ENCODE measurements at regions not wholly inside any gene's neighbourhood (a gene's known extent, or its start where the extent isn't known, plus 50 kb on each side); places are given as distances from the start of the nearest gene placed in this dataset.

DNA sequence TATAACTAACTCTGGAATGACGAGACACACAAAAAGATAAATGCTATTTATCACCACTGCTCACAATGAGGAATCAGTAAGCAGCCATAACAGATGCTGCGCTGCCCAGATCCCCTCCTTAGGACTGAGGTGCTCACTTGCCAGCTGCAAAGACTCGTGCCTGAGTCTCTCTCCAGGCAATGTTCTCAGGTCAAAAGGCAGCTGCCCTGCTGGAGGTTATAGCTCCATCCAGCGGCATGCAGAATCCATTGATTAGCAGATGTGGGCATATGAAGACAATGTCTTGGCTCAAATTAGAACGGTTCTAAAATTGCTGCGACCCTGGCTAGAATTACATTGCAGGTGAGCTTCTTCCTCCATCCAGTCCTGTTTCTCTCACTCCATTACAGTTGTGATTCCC lies 328.2 kb upstream of the CHRM3 start:
- no peaks in the 10 kb centered on the region for H3K36me3 ChIP-seq (ENCODE audit: insufficient read depth, low read length)
- WGBS, result 93% methylated on average over 6 of the region's 6 CpGs
- H3K4me3 ChIP-seq (ENCODE audit: low read length), result no peak overlapping the region
- H3K9ac ChIP-seq (ENCODE audit: low read depth, low read length), result no peak overlapping the region
- no peaks in the 10 kb centered on the region for H3K9me3 ChIP-seq (ENCODE audit: insufficient read depth, low read depth, low read length)
- no peaks in the 10 kb centered on the region for H3K27me3 ChIP-seq (ENCODE audit: insufficient read depth, low read length)
- peaks cover 11% of the 10 kb centered on the region for H3K4me1 ChIP-seq (ENCODE audit: insufficient read depth, low read length)
- no peak overlapping the region for H3K27ac ChIP-seq (ENCODE audit: low read depth, low read length)

DNA sequence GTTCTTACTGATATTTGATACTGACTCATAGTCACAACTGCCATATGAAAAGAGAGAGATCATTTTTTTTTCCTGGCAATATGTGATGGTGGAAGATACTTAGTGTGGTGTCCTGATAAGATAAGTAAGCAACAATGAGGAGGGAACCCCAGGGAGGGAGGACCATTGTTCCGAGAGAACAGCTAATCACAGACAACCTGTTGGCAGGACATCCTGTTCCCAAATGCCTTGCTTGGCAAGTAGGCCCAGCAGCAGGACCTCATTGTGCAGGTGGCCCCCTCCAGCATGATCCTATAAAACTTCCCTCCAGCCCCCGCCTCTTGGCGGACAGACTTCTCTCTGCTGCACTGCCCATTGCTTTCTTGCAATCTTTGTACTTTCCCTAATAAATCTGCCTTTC lies 329.4 kb upstream of the CHRM3 start:
- 81% methylated on average over 3 of the region's 3 CpGs for WGBS
- no peak overlapping the region for H3K9ac ChIP-seq (ENCODE audit: low read depth, low read length)
- H3K4me1 ChIP-seq (ENCODE audit: insufficient read depth, low read length), result peaks cover 10% of the 10 kb centered on the region
- no peaks in the 10 kb centered on the region for H3K27me3 ChIP-seq (ENCODE audit: insufficient read depth, low read length)
- no peaks in the 10 kb centered on the region for H3K9me3 ChIP-seq (ENCODE audit: insufficient read depth, low read depth, low read length)
- H3K27ac ChIP-seq (ENCODE audit: low read depth, low read length), result no peak overlapping the region
- H3K36me3 ChIP-seq (ENCODE audit: insufficient read depth, low read length), result no peaks in the 10 kb centered on the region
- H3K4me3 ChIP-seq (ENCODE audit: low read length), result no peak overlapping the region

DNA sequence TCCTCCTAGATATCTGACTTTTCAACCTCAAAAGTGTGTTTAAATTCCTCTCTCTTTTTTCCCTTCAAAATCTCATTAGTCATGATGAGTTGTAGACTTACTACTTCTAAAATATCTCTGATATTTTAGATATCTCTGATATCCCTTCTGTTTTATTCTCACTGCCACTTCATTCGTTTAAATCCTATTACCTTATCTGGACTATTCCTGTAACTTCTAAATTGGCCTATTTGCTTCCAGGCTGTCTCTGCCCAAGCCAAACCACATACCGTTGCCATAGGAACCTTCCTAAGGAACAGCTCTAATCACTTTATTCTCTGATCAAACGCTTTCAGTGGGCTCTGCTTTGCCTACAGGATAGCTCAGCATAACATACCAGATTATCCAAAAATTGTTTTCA lies 333.1 kb upstream of the CHRM3 start:
- Histone ChIP-seq H3K4me1 (ENCODE audit: insufficient read depth, low read length) (no peaks in the 10 kb centered on the region), H3K9me3 (ENCODE audit: insufficient read depth, low read depth, low read length) (no peaks in the 10 kb centered on the region), H3K27me3 (ENCODE audit: insufficient read depth, low read length) (no peaks in the 10 kb centered on the region), H3K4me3 (ENCODE audit: low read length) (no peak overlapping the region), H3K27ac (ENCODE audit: low read depth, low read length) (no peak overlapping the region), H3K36me3 (ENCODE audit: insufficient read depth, low read length) (no peaks in the 10 kb centered on the region), H3K9ac (ENCODE audit: low read depth, low read length) (no peak overlapping the region)
- 87% methylated on average over 3 of the region's 3 CpGs for WGBS

DNA sequence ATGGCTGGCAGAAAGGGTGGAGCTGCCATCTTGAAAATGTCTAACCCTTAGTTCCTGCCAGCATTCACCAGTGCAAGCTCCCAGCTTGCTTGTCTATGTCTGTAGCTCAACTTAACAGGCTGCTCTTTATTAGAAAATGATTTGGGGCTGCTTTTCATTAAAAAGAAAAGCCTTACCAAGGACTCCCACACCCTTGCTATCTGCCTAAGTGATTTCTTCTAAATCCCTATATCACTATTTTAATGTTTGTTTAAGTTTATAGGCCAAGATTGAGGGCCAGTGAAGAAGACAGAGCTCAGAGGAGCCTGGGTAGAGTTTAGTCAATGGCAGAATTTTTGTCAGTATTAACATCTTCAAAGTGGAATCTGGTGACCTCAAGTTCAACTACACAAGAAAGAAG lies 336.8 kb upstream of the CHRM3 start:
- peaks cover 2% of the 10 kb centered on the region; the same call in 1 of the 2 replicates for H3K4me1 ChIP-seq (ENCODE audit: insufficient read depth, low read length)
- no peak overlapping the region for H3K4me3 ChIP-seq (ENCODE audit: low read length)
- H3K9ac ChIP-seq (ENCODE audit: low read depth, low read length), result no peak overlapping the region
- no peaks in the 10 kb centered on the region for H3K9me3 ChIP-seq (ENCODE audit: insufficient read depth, low read depth, low read length)
- H3K36me3 ChIP-seq (ENCODE audit: insufficient read depth, low read length), result no peaks in the 10 kb centered on the region
- no peak overlapping the region for H3K27ac ChIP-seq (ENCODE audit: low read depth, low read length)
- no peaks in the 10 kb centered on the region for H3K27me3 ChIP-seq (ENCODE audit: insufficient read depth, low read length)

- Histone ChIP-seq H3K4me1 (ENCODE audit: insufficient read depth, low read length) (peaks cover 2% of the 10 kb centered on the region; the same call in 1 of the 2 replicates), H3K4me3 (ENCODE audit: low read length) (no peak overlapping the region), H3K9me3 (ENCODE audit: insufficient read depth, low read depth, low read length) (no peaks in the 10 kb centered on the region), H3K27ac (ENCODE audit: low read depth, low read length) (no peak overlapping the region), H3K27me3 (ENCODE audit: insufficient read depth, low read length) (no peaks in the 10 kb centered on the region), H3K36me3 (ENCODE audit: insufficient read depth, low read length) (no peaks in the 10 kb centered on the region), H3K9ac (ENCODE audit: low read depth, low read length) (no peak overlapping the region)
- WGBS, result 85% methylated on average over 3 of the region's 3 CpGs
Observed at GRCh38 chr1:239044829-239045228, 341.5 kb upstream of the CHRM3 start.

DNA sequence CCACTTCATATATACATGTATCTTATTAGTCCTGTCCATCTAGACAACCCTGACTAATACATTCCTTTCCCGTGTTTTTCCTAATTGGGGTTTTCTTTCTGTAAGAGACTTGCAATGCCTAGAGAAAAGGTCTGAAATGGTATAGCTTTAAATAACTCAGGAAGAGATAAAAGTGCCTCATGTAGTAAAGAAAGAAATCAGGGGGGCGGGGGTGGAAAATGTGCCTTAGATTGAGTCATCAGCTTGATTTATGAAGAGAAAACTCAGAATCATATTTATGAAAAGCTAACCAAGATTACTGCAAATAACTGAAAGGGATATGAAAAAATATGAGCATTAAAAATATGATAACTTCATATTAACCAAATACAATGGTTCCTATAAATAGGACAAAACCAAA lies 345.8 kb upstream of the CHRM3 start:
- Histone ChIP-seq H3K27me3 (ENCODE audit: insufficient read depth, low read length) (no peaks in the 10 kb centered on the region), H3K36me3 (ENCODE audit: insufficient read depth, low read length) (no peaks in the 10 kb centered on the region), H3K9ac (ENCODE audit: low read depth, low read length) (no peak overlapping the region), H3K4me1 (ENCODE audit: insufficient read depth, low read length) (peaks cover 2% of the 10 kb centered on the region; the same call in 1 of the 2 replicates), H3K27ac (ENCODE audit: low read depth, low read length) (no peak overlapping the region), H3K9me3 (ENCODE audit: insufficient read depth, low read depth, low read length) (no peaks in the 10 kb centered on the region), H3K4me3 (ENCODE audit: low read length) (no peak overlapping the region)
- WGBS, result 100% methylated on average over 2 of the region's 2 CpGs

- Histone ChIP-seq H3K9me3 (ENCODE audit: insufficient read depth, low read depth, low read length) (no peaks in the 10 kb centered on the region), H3K27ac (ENCODE audit: low read depth, low read length) (no peak overlapping the region), H3K27me3 (ENCODE audit: insufficient read depth, low read length) (no peaks in the 10 kb centered on the region), H3K4me3 (ENCODE audit: low read length) (no peak overlapping the region), H3K9ac (ENCODE audit: low read depth, low read length) (no peak overlapping the region), H3K4me1 (ENCODE audit: insufficient read depth, low read length) (no peaks in the 10 kb centered on the region), H3K36me3 (ENCODE audit: insufficient read depth, low read length) (no peaks in the 10 kb centered on the region)
- WGBS, result 87% methylated on average over 5 of the region's 5 CpGs
Observed at GRCh38 chr1:239031310-239031709, 355.1 kb upstream of the CHRM3 start.

DNA sequence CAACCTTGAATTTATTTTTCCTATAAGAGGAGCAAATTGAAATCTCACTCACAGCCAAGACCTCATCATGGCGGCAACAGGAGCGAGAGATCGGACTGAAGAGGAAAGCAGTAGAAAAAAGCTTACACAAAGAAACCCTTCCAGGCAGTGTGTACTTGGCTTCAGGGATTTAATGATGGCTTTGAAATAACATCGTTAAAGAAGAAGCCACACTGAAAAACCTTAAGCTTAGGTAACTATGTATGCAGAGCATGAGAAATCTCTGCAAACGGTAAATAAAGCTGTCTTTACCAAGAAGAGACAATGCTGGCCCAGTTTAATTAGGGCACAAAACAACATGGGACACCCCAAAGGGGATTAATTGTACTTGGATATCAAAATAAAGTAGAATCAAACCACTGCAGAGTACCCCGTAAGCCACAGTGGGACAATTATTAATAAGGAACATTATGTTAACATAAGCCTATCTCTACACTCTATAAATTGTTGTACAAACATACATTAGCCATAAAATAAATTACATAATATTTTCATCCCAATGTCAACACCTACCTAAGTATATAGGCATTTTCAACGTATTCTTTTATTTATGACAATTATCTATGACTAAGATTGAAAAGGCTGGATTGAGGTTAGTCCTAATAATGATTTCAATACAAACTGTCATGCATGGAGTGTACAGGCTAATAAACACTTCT lies 360.2 kb upstream of the CHRM3 start:
- WGBS, result 96% methylated on average over 6 of the region's 7 CpGs
- Histone ChIP-seq H3K9ac (ENCODE audit: low read depth, low read length) (no peak overlapping the region), H3K4me1 (ENCODE audit: insufficient read depth, low read length) (no peaks in the 10 kb centered on the region), H3K36me3 (ENCODE audit: insufficient read depth, low read length) (no peaks in the 10 kb centered on the region), H3K27ac (ENCODE audit: low read depth, low read length) (no peak overlapping the region), H3K4me3 (ENCODE audit: low read length) (no peak overlapping the region), H3K9me3 (ENCODE audit: insufficient read depth, low read depth, low read length) (no peaks in the 10 kb centered on the region), H3K27me3 (ENCODE audit: insufficient read depth, low read length) (no peaks in the 10 kb centered on the region)

DNA sequence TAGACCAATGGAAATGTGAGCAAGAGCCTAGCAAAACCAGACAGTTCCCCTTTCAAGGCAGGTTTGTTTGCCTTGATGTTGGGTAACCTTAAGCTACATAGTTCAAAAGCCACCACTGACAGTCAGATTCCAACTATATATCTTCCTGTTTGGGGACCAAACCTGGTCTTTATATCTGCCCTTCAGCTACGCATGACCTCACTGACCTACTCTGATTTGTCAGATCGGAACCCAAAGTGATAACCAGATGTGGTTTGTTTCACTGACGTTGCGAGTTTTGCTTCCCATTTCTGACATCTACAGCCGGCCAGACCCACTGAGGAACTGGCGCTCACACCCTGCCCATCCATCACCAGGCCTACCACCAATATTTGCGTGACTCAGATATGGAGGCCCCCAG lies 361.1 kb upstream of the CHRM3 start:
- H3K27ac ChIP-seq (ENCODE audit: low read depth, low read length), result no peak overlapping the region
- H3K4me1 ChIP-seq (ENCODE audit: insufficient read depth, low read length), result no peaks in the 10 kb centered on the region; the same call in 1 of the 2 replicates
- H3K9me3 ChIP-seq (ENCODE audit: insufficient read depth, low read depth, low read length), result no peaks in the 10 kb centered on the region
- no peaks in the 10 kb centered on the region for H3K27me3 ChIP-seq (ENCODE audit: insufficient read depth, low read length)
- no peaks in the 10 kb centered on the region for H3K36me3 ChIP-seq (ENCODE audit: insufficient read depth, low read length)
- no peak overlapping the region for H3K4me3 ChIP-seq (ENCODE audit: low read length)
- WGBS, result 96% methylated on average over 7 of the region's 7 CpGs
- H3K9ac ChIP-seq (ENCODE audit: low read depth, low read length), result no peak overlapping the region

GRCh38 chr1:239023732-239024360 lies 362.5 kb upstream of the CHRM3 start:
- no peaks in the 10 kb centered on the region for H3K36me3 ChIP-seq (ENCODE audit: insufficient read depth, low read length)
- no peak overlapping the region for H3K4me3 ChIP-seq (ENCODE audit: low read length)
- H3K27ac ChIP-seq (ENCODE audit: low read depth, low read length), result no peak overlapping the region
- H3K4me1 ChIP-seq (ENCODE audit: insufficient read depth, low read length), result no peaks in the 10 kb centered on the region; the same call in 1 of the 2 replicates
- WGBS, result 92% methylated on average over 1 of the region's 4 CpGs
- H3K9ac ChIP-seq (ENCODE audit: low read depth, low read length), result no peak overlapping the region
- no peaks in the 10 kb centered on the region for H3K27me3 ChIP-seq (ENCODE audit: insufficient read depth, low read length)
- H3K9me3 ChIP-seq (ENCODE audit: insufficient read depth, low read depth, low read length), result no peaks in the 10 kb centered on the region

DNA sequence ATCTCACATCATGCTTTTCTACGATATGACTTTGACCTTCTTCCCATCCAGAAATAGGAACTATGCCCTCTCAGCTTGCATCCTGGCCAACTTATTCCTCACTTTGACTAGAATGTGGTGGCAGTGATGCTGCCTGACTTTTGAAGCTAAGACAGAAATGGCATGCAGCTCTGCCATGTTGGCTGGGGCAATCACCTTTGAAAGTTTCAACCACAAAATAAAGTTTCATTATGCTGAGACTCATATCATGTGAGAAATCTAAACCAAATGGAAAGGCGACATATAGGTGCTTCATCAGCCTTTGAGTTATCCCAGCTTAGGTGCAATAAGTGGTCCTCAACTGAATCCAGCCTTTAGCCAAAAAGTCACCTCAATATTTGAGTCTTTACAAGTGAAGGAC lies 370.0 kb upstream of the CHRM3 start:
- Histone ChIP-seq H3K36me3 (ENCODE audit: insufficient read depth, low read length) (no peaks in the 10 kb centered on the region), H3K4me3 (ENCODE audit: low read length) (no peak overlapping the region), H3K4me1 (ENCODE audit: insufficient read depth, low read length) (no peaks in the 10 kb centered on the region; the same call in 1 of the 2 replicates), H3K9me3 (ENCODE audit: insufficient read depth, low read depth, low read length) (no peaks in the 10 kb centered on the region), H3K27me3 (ENCODE audit: insufficient read depth, low read length) (no peaks in the 10 kb centered on the region), H3K9ac (ENCODE audit: low read depth, low read length) (no peak overlapping the region), H3K27ac (ENCODE audit: low read depth, low read length) (no peak overlapping the region)
- 93% methylated on average over 2 of the region's 2 CpGs for WGBS

Data from HUES64 (cell line).